Activated naive CD4-positive, alpha-beta T cell (primary cell): ENCODE measurements at regions not wholly inside any gene's neighbourhood (a gene's known extent, or its start where the extent isn't known, plus 50 kb on each side); places are given as distances from the start of the nearest gene placed in this dataset.
"Not testable (repeated sequence)": the region's sequence is repeated elsewhere in the genome, so short reads cannot be mapped to it uniquely, and the experiment has no call there.

ENCODE experiments used
- DNase-seq, 4 experiments: peaks; one replicate each; lab custom pipeline; 2025; lab: John Stamatoyannopoulos, UW

- DNase-seq: no peak
These were observed 340.7 kb upstream of the DNAJC19 start for GRCh38 chr3:181330257-181330656.

- no peak for DNase-seq
These were observed 339.5 kb upstream of the DNAJC19 start for GRCh38 chr3:181329024-181329423.

- DNase-seq: no peak
These were observed 338.8 kb upstream of the DNAJC19 start for GRCh38 chr3:181328346-181328745.

GRCh38 chr3:181327349-181327748 is 337.8 kb upstream of the DNAJC19 start:
- DNase-seq: no peak

GRCh38 chr3:181326637-181327223 is 337.2 kb upstream of the DNAJC19 start:
- DNase-seq: no peak

GRCh38 chr3:181324516-181324915 is 335.0 kb upstream of the DNAJC19 start:
- not testable (repeated sequence) for DNase-seq

- no peak for DNase-seq
These were observed 328.8 kb upstream of the DNAJC19 start for GRCh38 chr3:181318321-181318720.

- no peak for DNase-seq
These were observed 328.0 kb upstream of the DNAJC19 start for GRCh38 chr3:181317508-181317907.

GRCh38 chr3:181316482-181316881 is 326.9 kb upstream of the DNAJC19 start:
- DNase-seq: no peak

- DNase-seq: no peak
These were observed 323.8 kb upstream of the DNAJC19 start for GRCh38 chr3:181313335-181313734.

GRCh38 chr3:181311186-181311585 is 321.6 kb upstream of the DNAJC19 start:
- no peak for DNase-seq

- no peak for DNase-seq
These were observed 313.4 kb upstream of the DNAJC19 start for GRCh38 chr3:181302960-181303359.

- no peak for DNase-seq
These were observed 310.5 kb upstream of the DNAJC19 start for GRCh38 chr3:181300033-181300432.

- no peak for DNase-seq
These were observed 308.9 kb upstream of the DNAJC19 start for GRCh38 chr3:181298421-181298820.

- no peak for DNase-seq
These were observed 303.4 kb upstream of the DNAJC19 start for GRCh38 chr3:181292984-181293383.

GRCh38 chr3:181290941-181291340 is 301.4 kb upstream of the DNAJC19 start:
- DNase-seq: no peak

GRCh38 chr3:181289306-181289705 is 299.8 kb upstream of the DNAJC19 start:
- no peak for DNase-seq

- no peak for DNase-seq
These were observed 298.6 kb upstream of the DNAJC19 start for GRCh38 chr3:181288145-181288544.

- no peak for DNase-seq
These were observed 289.7 kb upstream of the DNAJC19 start for GRCh38 chr3:181279239-181279565.

- DNase-seq: no peak
These were observed 289.1 kb upstream of the DNAJC19 start for GRCh38 chr3:181278468-181279238.

GRCh38 chr3:181276358-181276896 is 286.9 kb upstream of the DNAJC19 start:
- DNase-seq: no peak

GRCh38 chr3:181274025-181274424 is 284.5 kb upstream of the DNAJC19 start:
- no peak for DNase-seq

- DNase-seq: no peak
These were observed 277.8 kb upstream of the DNAJC19 start for GRCh38 chr3:181267312-181267711.
